Ascending aorta (tissue), 2 donors: ENCODE measurements at regions not wholly inside any gene's neighbourhood (a gene's known extent, or its start where the extent isn't known, plus 50 kb on each side); places are given as distances from the start of the nearest gene placed in this dataset.

Source experiments
- DNase-seq, 2 donors: peaks; one replicate each; pipeline ENCODE4 v3.0.0-alpha.2; 2019; ENCODE audit warnings: low spot score in 2 of 2
- H3K27ac ChIP-seq, 2 donors: fragments of 200-600 bp; sonication (generic); one replicate each; pipeline ENCODE4 v1.5.1; 2016 to 2017; ENCODE audit warnings: mild to moderate bottlenecking in 1 of 2
- H3K27me3 ChIP-seq: fragments of 200-600 bp; sonication (generic); one replicate; pipeline ENCODE4 v1.5.1; 2017
- H3K36me3 ChIP-seq, 2 donors: fragments of 200-600 bp; sonication (generic); one replicate each; pipeline ENCODE4 v1.5.1; 2016
- H3K4me1 ChIP-seq, 2 donors: fragments of 200-600 bp; sonication (generic); one replicate each; pipeline ENCODE4 v1.5.1; 2016 to 2017; ENCODE audit warnings: mild to moderate bottlenecking in 1 of 2
- H3K4me3 ChIP-seq, 2 donors: fragments of 200-600 bp; sonication (generic); one replicate each; pipeline ENCODE4 v1.5.1; 2016 to 2017; ENCODE audit warnings: mild to moderate bottlenecking in 1 of 2
- H3K9me3 ChIP-seq, 2 donors: fragments of 200-600 bp; sonication (generic); one replicate each; pipeline ENCODE4 v1.5.1; 2016
- intact Hi-C: fragments of 100-400 bp; cut with DNase I; formaldehyde crosslinking; loops from one replicate; pipeline ENCODE4 v1.15.1; 2023
- TF ChIP-seq, protein P1 (sequence below), 3 experiments: fragments of 200-600 bp in 2 of 3; fragments of 450-650 bp in 1 of 3; sonication (generic) in 2 of 3; IDR thresholded peaks; one replicate each; pipeline ENCODE4 v1.5.1; 2016 to 2019; ENCODE audit warnings: antibody characterized with exemption in 3 of 3, mild to moderate bottlenecking in 1 of 3, moderate library complexity in 1 of 3

DNA sequence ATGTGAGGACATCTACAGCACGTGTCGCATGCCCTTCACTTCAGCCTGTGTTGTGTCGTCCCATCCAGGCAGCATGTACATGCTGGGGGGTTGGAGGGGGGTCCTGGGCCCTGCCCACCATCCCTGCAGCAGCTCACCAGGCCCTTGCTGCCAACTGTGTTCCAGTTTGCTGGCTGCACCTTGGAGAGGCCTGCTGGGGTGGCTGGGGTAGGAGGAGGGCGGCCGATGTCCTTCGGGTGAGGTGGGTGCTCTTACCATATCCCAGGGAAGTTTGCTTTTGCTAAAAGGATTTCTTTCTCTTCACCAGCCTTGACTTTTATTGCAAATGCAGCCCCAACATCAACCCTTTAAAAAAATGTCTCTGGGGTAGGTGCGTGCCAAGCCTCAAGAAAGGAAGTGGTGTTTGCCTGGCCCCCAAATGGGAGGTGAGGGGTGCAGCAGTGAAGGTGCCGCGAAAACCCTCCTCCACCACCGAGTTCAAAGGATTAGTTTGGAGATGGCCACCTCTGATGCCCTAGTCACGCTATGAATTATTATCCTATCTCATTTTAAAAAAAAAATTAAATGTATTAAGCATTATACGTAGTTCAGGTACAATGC lies 165.8 kb upstream of the KLF6 start:
- Histone ChIP-seq H3K27ac (peak overlapping the region; percentile 65 to 78), H3K4me1 (peaks cover 0 to 24% of the 10 kb centered on the region in 2 donors), H3K9me3 (no peaks in the 10 kb centered on the region), H3K27me3 (no peaks in the 10 kb centered on the region), H3K36me3 (no peaks in the 10 kb centered on the region), H3K4me3 (no peak overlapping the region)
- TF ChIP-seq, protein P1, sequence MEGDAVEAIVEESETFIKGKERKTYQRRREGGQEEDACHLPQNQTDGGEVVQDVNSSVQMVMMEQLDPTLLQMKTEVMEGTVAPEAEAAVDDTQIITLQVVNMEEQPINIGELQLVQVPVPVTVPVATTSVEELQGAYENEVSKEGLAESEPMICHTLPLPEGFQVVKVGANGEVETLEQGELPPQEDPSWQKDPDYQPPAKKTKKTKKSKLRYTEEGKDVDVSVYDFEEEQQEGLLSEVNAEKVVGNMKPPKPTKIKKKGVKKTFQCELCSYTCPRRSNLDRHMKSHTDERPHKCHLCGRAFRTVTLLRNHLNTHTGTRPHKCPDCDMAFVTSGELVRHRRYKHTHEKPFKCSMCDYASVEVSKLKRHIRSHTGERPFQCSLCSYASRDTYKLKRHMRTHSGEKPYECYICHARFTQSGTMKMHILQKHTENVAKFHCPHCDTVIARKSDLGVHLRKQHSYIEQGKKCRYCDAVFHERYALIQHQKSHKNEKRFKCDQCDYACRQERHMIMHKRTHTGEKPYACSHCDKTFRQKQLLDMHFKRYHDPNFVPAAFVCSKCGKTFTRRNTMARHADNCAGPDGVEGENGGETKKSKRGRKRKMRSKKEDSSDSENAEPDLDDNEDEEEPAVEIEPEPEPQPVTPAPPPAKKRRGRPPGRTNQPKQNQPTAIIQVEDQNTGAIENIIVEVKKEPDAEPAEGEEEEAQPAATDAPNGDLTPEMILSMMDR (IDR thresholded peaks at IDR 0.05): no peak
- no peak for DNase-seq
- intact Hi-C loops: no loop called here

DNA sequence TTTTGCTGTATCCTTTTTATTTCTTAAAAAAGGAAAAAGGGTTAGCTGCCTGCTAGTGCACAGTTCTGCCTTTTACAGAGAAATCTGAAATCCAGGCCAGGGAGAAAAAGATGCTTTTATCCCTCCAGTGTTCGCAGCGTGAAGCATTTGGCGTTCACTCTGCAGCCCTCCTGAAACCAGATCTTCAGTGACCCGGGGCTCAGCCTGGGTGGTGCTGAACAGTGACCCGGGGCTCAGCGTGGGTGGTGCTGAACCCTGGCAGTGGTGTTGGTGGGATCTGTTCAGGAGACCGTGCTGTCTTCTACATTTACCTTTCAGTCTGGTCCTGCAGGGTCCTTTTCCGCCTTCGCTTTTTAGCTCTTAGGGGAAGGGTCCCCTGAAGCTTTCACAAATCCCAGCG lies 164.7 kb upstream of the KLF6 start:
- Histone ChIP-seq H3K27ac (peak overlapping the region in 1 of 2 donors; percentile 26), H3K27me3 (no peaks in the 10 kb centered on the region), H3K4me3 (no peak overlapping the region), H3K4me1 (peaks cover 0 to 24% of the 10 kb centered on the region in 2 donors), H3K36me3 (no peaks in the 10 kb centered on the region), H3K9me3 (peaks cover 0 to under 1% of the 10 kb centered on the region in 2 donors)
- TF ChIP-seq, protein P1 (IDR thresholded peaks at IDR 0.05): no peak
- intact Hi-C loops: no loop called here
- no peak for DNase-seq

DNA sequence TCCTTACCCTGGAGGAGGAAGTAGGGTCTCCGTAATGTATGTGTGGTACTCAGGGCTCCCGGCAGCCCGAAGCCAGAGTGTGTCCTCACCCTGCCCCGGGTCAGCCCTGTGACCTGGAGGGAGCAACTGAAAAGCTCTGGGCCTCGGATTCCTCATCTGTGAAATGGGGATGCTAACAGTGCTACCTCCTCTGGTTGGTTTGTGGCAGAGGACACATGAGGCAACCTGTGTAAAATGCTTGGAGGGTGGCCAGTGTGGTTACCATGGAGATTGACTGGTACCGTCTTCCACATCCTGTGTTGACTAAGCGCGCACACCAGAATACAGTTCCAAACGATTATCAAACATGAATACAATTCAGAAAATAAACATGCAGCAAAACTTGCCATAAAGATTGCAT lies 163.8 kb upstream of the KLF6 start:
- Histone ChIP-seq H3K4me1 (peaks cover 0 to 21% of the 10 kb centered on the region in 2 donors), H3K27ac (peak overlapping the region in 1 of 2 donors; percentile 78), H3K9me3 (peaks cover 0 to 4% of the 10 kb centered on the region in 2 donors), H3K4me3 (no peak overlapping the region), H3K36me3 (no peaks in the 10 kb centered on the region), H3K27me3 (no peaks in the 10 kb centered on the region)
- intact Hi-C loops: no loop called here
- DNase-seq: no peak
- TF ChIP-seq, protein P1 (IDR thresholded peaks at IDR 0.05): no peak

DNA sequence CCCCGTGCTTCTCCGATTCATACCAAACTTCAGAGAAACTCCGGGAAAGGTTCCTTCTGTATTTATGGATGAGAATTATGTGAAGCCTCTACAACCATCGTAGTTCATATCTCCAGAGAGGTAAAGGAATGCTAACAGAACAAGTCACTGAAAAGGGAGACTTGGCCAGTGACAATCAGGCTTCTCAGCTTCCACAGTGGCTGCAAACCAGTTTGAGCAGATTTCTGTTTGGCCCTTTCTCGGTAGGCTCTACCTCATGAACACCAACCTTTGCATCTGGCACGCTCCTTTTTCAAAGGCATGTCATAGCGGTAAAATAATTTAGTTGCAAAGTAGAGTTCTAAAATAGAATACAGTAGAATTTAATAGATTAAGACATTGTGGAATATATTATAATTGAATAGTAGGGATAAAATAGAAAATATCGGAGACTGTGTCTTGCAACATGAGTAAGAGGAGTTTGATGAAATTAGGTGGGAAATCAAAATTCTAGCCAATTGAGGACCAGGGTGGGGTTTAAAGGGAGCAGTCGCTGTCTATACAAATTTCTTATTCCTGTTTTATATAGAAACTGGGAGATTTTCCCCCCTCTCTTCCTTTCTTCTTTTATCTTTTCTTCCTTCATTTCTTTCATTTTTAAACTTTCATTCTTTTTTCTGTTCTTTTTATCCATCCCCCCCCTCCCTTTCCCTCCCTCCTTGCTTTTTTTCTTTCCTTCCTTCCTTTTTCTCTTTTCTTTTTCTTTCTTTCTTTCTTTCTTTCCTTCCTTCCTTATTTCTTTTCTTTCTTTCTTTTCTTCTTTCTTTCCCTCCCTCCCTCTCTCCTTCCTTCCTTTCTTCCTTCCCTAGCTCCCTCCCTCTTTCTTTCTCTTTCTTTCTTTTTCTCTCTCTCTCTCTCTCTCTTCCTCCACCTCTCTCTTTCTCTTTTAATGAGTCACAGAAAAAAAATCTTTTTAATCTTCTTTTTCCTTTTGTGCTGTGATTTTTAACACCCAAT lies 161.5 kb upstream of the KLF6 start:
- intact Hi-C loops: no loop called here
- Histone ChIP-seq H3K27ac (peak overlapping the region; percentile 78 to 86), H3K36me3 (no peaks in the 10 kb centered on the region), H3K9me3 (peaks cover 0 to 4% of the 10 kb centered on the region in 2 donors), H3K4me1 (peaks cover 3 to 16% of the 10 kb centered on the region in 2 donors), H3K27me3 (no peaks in the 10 kb centered on the region), H3K4me3 (no peak overlapping the region)
- TF ChIP-seq, protein P1 (IDR thresholded peaks at IDR 0.05): no peak
- no peak for DNase-seq

DNA sequence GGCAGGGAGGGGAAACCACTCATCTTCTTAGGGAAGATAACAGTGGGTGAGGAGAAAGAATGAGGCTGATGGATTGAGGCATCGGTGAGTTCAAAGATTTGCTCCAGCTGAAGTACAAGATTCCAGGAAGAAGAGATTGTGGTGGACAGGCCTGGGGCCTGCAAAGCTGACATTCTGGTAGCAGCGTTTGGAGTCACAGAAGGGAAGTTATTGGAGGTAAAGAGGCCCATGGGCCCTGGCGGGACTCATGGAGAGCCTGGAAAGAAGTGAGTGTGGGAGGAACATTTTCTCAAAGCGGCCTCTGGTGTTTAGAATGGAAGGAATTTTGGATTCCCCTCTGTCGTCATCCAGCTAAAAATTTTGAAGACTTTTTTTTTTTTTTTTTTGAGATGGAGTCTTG lies 160.0 kb upstream of the KLF6 start:
- peak overlapping the region; percentile 78 to 86 for H3K27ac ChIP-seq
- intact Hi-C loops: no loop called here

More for the DNA sequence above, 160.0 kb upstream of the KLF6 start:
- TF ChIP-seq, protein P1 (IDR thresholded peaks at IDR 0.05): no peak
- Histone ChIP-seq H3K27me3 (no peaks in the 10 kb centered on the region), H3K4me3 (no peak overlapping the region), H3K4me1 (peaks cover 3 to 14% of the 10 kb centered on the region in 2 donors), H3K36me3 (no peaks in the 10 kb centered on the region), H3K9me3 (peaks cover 0 to 4% of the 10 kb centered on the region in 2 donors)
- DNase-seq: no peak
